ACC112 (cell line): ENCODE measurements at regions not wholly inside any gene's neighbourhood (a gene's known extent, or its start where the extent isn't known, plus 50 kb on each side); places are given as distances from the start of the nearest gene placed in this dataset.

Source experiments
- H2AFZ ChIP-seq: fragments of 200-600 bp; sonication (generic); one replicate; pipeline ENCODE4 v1.6.0; 2017; ENCODE audit warnings: antibody characterized with exemption, low read length; ENCODE audit not compliant: unreplicated experiment
- H3K27ac ChIP-seq: fragments of 200-600 bp; sonication (generic); 2 replicates; pipeline ENCODE4 v1.5.1; 2014; ENCODE audit warnings: low read depth, mild to moderate bottlenecking, antibody characterized with exemption, low read length, moderate library complexity
- H3K27me3 ChIP-seq: fragments of 200-600 bp; sonication (generic); 2 replicates; pipeline ENCODE4 v1.6.1; 2014; ENCODE audit warnings: mild to moderate bottlenecking, antibody characterized with exemption, low read length, moderate library complexity, mixed read lengths; ENCODE audit not compliant: insufficient read depth
- H3K36me3 ChIP-seq: fragments of 200-600 bp; sonication (generic); 2 replicates; pipeline ENCODE4 v1.6.1; 2016; ENCODE audit warnings: mild to moderate bottlenecking, antibody characterized with exemption, low read length, moderate library complexity, mixed read lengths; ENCODE audit not compliant: insufficient read depth
- H3K4me1 ChIP-seq: fragments of 200-600 bp; sonication (generic); one replicate; pipeline ENCODE4 v1.6.1; 2016; ENCODE audit warnings: low read length, mixed read lengths; ENCODE audit not compliant: insufficient read depth, unreplicated experiment, control insufficient read depth
- H3K4me3 ChIP-seq: fragments of 200-600 bp; sonication (generic); 2 replicates; pipeline ENCODE4 v1.5.1; 2014; ENCODE audit warnings: mild to moderate bottlenecking, low read depth, low read length
- H3K79me2 ChIP-seq: fragments of 200-600 bp; sonication (generic); one replicate; pipeline ENCODE4 v1.6.0; 2016; ENCODE audit warnings: low read length; ENCODE audit not compliant: control insufficient read depth, unreplicated experiment, insufficient read depth

GRCh38 chr4:126843492-126844067, 789.2 kb upstream of the INTU start:
- no peaks in the 10 kb centered on the region for H3K27me3 ChIP-seq
- H3K79me2 ChIP-seq: no peaks in the 10 kb centered on the region
- no peak overlapping the region for H2AFZ ChIP-seq
- peaks cover 12% of the 10 kb centered on the region for H3K4me1 ChIP-seq
- H3K4me3 ChIP-seq: no peak overlapping the region
- no peaks in the 10 kb centered on the region for H3K36me3 ChIP-seq
- no peak overlapping the region for H3K27ac ChIP-seq

DNA sequence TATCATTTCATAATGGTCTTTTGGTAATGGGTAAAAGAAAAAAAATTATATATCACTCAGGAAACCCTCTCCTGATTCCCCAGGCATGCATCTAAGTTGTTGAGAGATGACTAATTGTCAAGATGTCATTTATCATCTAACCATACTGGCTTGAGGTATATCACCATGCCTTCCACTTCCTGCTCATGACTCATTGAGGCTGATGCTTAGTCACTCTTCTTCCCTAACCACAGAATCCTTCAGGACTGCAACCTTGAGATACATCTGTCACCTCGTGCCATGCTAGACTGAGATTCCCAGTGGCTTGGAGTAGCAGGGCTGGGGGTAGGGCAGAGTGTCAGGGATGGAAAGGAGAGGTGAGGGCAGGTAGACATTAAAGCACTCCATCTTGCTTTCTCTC, 782.5 kb upstream of the INTU start:
- H3K79me2 ChIP-seq: no peaks in the 10 kb centered on the region
- peak overlapping the region; percentile 43 for H3K27ac ChIP-seq
- peaks cover 21% of the 10 kb centered on the region for H3K4me1 ChIP-seq
- H3K4me3 ChIP-seq: no peak overlapping the region
- H3K36me3 ChIP-seq: no peaks in the 10 kb centered on the region
- H3K27me3 ChIP-seq: no peaks in the 10 kb centered on the region
- H2AFZ ChIP-seq: no peak overlapping the region

GRCh38 chr4:126851391-126851790, 781.4 kb upstream of the INTU start:
- Histone ChIP-seq H3K27me3 (no peaks in the 10 kb centered on the region), H2AFZ (no peak overlapping the region), H3K27ac (no peak overlapping the region), H3K4me1 (peaks cover 21% of the 10 kb centered on the region), H3K36me3 (no peaks in the 10 kb centered on the region), H3K4me3 (no peak overlapping the region), H3K79me2 (no peaks in the 10 kb centered on the region)

GRCh38 chr4:126853715-126854114, 779.0 kb upstream of the INTU start:
- no peaks in the 10 kb centered on the region for H3K36me3 ChIP-seq
- peaks cover 19% of the 10 kb centered on the region for H3K4me1 ChIP-seq
- no peak overlapping the region for H2AFZ ChIP-seq
- H3K79me2 ChIP-seq: no peaks in the 10 kb centered on the region
- H3K4me3 ChIP-seq: no peak overlapping the region
- no peaks in the 10 kb centered on the region for H3K27me3 ChIP-seq
- H3K27ac ChIP-seq: no peak overlapping the region

DNA sequence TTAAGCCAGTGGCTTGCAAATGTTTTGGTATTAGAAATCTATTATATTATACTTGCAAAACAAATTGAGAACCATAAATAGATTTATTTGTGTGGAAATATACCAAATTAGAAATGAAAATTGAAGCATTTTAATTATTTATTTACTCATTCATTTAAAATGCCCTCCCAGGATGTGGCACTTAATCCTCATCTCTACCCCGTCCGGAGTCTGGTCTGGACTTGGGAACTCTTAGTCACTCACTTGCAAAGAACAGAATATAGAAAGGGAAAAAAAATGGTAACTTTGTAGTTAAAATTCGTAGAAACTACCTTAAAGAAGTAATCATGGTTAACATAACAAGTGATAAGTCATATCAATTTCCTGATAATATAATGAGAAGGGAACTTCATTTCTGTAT, 775.9 kb upstream of the INTU start:
- no peak overlapping the region for H2AFZ ChIP-seq
- no peaks in the 10 kb centered on the region for H3K79me2 ChIP-seq
- H3K4me1 ChIP-seq: no peaks in the 10 kb centered on the region
- H3K27ac ChIP-seq: no peak overlapping the region
- H3K36me3 ChIP-seq: no peaks in the 10 kb centered on the region
- no peaks in the 10 kb centered on the region for H3K27me3 ChIP-seq
- no peak overlapping the region for H3K4me3 ChIP-seq

DNA sequence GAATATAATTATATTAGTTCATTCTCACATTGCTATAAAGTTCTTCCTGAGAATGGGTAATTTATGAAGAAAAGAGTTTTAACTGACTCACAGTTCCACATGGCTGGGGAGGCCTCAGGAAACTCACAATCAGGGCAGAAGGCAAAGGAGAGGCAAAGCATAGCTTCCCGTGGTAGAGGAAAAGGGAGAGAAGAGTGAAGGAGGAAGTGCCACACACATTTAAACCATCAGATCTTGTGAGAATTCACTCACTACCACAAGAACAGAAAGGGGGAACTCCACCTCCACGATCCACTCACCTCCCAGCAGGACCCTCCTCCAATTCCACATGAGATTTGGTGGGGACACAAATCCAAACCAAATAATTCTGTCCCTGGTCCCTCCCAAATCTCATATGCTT, 773.4 kb upstream of the INTU start:
- H3K4me1 ChIP-seq: no peaks in the 10 kb centered on the region

DNA sequence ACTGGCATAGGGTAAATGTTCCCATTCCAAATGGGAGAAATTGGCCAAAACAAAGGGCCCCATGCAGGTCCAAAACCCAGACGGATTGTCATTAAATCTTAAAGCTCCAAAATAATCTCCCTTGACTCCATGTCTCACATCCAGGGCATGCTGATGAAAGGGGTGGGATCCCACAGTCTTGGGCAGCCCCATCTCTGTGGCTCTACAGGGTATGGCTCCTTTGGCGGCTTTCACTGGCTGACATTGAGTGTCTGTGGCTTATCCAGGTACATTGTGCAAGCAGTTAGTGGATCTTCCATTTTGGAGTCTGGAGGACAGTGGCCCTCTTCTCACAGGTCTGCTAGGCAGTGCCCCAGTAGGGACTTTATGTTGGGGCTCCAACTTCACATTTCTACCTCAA, 772.9 kb upstream of the INTU start:
- Histone ChIP-seq H3K4me1 (no peaks in the 10 kb centered on the region), H3K27me3 (no peaks in the 10 kb centered on the region), H3K4me3 (no peak overlapping the region), H3K36me3 (no peaks in the 10 kb centered on the region), H3K27ac (no peak overlapping the region), H2AFZ (no peak overlapping the region), H3K79me2 (no peaks in the 10 kb centered on the region)

More for the DNA sequence above, 773.4 kb upstream of the INTU start:
- Histone ChIP-seq H3K36me3 (no peaks in the 10 kb centered on the region), H3K27ac (no peak overlapping the region), H3K27me3 (no peaks in the 10 kb centered on the region), H3K4me3 (no peak overlapping the region), H3K79me2 (no peaks in the 10 kb centered on the region), H2AFZ (no peak overlapping the region)

- H3K4me1 ChIP-seq: no peaks in the 10 kb centered on the region
- no peaks in the 10 kb centered on the region for H3K27me3 ChIP-seq
- no peaks in the 10 kb centered on the region for H3K36me3 ChIP-seq
- H3K4me3 ChIP-seq: no peak overlapping the region
- no peaks in the 10 kb centered on the region for H3K79me2 ChIP-seq
- H3K27ac ChIP-seq: no peak overlapping the region
- no peak overlapping the region for H2AFZ ChIP-seq
Observed at GRCh38 chr4:126860308-126860707, 772.4 kb upstream of the INTU start.

DNA sequence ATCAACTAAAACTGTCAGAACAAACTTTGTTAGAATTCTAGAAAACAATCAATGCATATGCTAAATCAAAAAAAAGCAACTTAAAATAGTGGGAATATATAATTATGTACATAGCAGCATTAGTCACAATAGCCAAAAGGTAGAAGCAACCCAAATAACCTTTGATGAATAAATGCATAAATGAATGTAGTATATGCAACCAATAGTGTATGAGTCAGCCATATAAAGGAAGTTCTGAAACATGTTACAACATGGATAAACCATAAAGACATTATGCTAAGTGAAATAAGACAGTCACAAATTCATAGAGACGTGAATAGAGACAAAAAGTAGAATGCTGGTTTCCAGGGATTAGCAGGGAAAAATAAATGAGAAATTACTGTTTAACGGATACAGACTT, 762.8 kb upstream of the INTU start:
- H3K4me3 ChIP-seq: no peak overlapping the region
- no peak overlapping the region for H2AFZ ChIP-seq
- no peaks in the 10 kb centered on the region for H3K27me3 ChIP-seq
- no peak overlapping the region for H3K27ac ChIP-seq
- H3K4me1 ChIP-seq: no peaks in the 10 kb centered on the region
- no peaks in the 10 kb centered on the region for H3K79me2 ChIP-seq
- H3K36me3 ChIP-seq: no peaks in the 10 kb centered on the region

GRCh38 chr4:126871810-126872209, 760.9 kb upstream of the INTU start:
- Histone ChIP-seq H3K79me2 (no peaks in the 10 kb centered on the region), H3K36me3 (no peaks in the 10 kb centered on the region), H3K27me3 (no peaks in the 10 kb centered on the region), H3K27ac (no peak overlapping the region), H2AFZ (no peak overlapping the region), H3K4me1 (no peaks in the 10 kb centered on the region), H3K4me3 (no peak overlapping the region)

GRCh38 chr4:126874533-126874932, 758.2 kb upstream of the INTU start:
- Histone ChIP-seq H3K4me1 (no peaks in the 10 kb centered on the region), H3K79me2 (no peaks in the 10 kb centered on the region), H3K27me3 (no peaks in the 10 kb centered on the region), H3K27ac (no peak overlapping the region), H2AFZ (no peak overlapping the region), H3K36me3 (no peaks in the 10 kb centered on the region), H3K4me3 (no peak overlapping the region)
